SK-N-SH (cell line): ENCODE measurements at regions not wholly inside any gene's neighbourhood (a gene's known extent, or its start where the extent isn't known, plus 50 kb on each side); places are given as distances from the start of the nearest gene placed in this dataset.

Experiments
- CTCF ChIA-PET: fragments of 300-600, 350-600 bp; formaldehyde crosslinking; extraction: SDS; loops from one replicate; lab custom pipeline; 2021; lab: Yijun Ruan, JAX
- POLR2A ChIA-PET: fragments of 350-600 bp; sonication (Branson Sonifier 250); formaldehyde crosslinking; extraction: SDS; loops from one replicate; lab custom pipeline; 2020; ENCODE audit warnings: antibody characterized with exemption, inconsistent platforms; lab: Yijun Ruan, JAX
- DNase-seq: peaks from one replicate; pipeline ENCODE4 v3.0.0; 2012
- H2AFZ ChIP-seq: fragments of 200-600 bp; sonication (generic); 2 replicates; pipeline ENCODE4 v1.8.1; 2016; ENCODE audit warnings: antibody characterized with exemption, mild to moderate bottlenecking, low read depth
- H3F3A ChIP-seq: fragments of 200-600 bp; sonication (generic); replicated peaks from 2 replicates; pipeline ENCODE3; 2016; ENCODE audit warnings: antibody characterized with exemption, mild to moderate bottlenecking; ENCODE audit not compliant: insufficient read depth
- H3K27ac ChIP-seq, 2 experiments: fragments of 200-500 bp in 1 of 2; fragments of 200-600 bp in 1 of 2; sonication (Bioruptor generic) in 1 of 2; sonication (generic), shearing (Covaris generic) in 1 of 2; 2 replicates each; pipeline versions ENCODE4 v1.5.1 to v1.6.1; 2014 to 2016; ENCODE audit warnings: low read depth in 2 of 2, inconsistent platforms in 1 of 2, low read length in 1 of 2, mild to moderate bottlenecking in 1 of 2, mixed read lengths in 1 of 2
- H3K27me3 ChIP-seq: fragments of 200-600 bp; sonication (generic), shearing (Covaris generic); 2 replicates; pipeline ENCODE4 v1.6.1; 2016; ENCODE audit warnings: mixed run types; ENCODE audit not compliant: insufficient read depth
- H3K36me3 ChIP-seq, 2 experiments: fragments of 200-500 bp in 1 of 2; fragments of 200-600 bp in 1 of 2; sonication (Bioruptor generic) in 1 of 2; sonication (generic) in 1 of 2; replicated peaks in 1 of 2; 2 replicates each; pipeline versions ENCODE3 to v1.5.1; 2014 to 2016; ENCODE audit warnings: low read length in 1 of 2, mild to moderate bottlenecking in 1 of 2; ENCODE audit not compliant: insufficient read depth in 2 of 2, control insufficient read depth in 1 of 2
- H3K4me1 ChIP-seq, 2 experiments: fragments of 200-500 bp in 1 of 2; fragments of 200-600 bp in 1 of 2; sonication (Bioruptor generic) in 1 of 2; sonication (generic), shearing (Covaris generic) in 1 of 2; 2 replicates each; pipeline versions ENCODE4 v1.5.1 to v1.6.1; 2014 to 2016; ENCODE audit warnings: low read depth in 1 of 2, low read length in 1 of 2, mixed run types in 1 of 2; ENCODE audit not compliant: insufficient read depth in 2 of 2, control insufficient read depth in 1 of 2
- H3K4me2 ChIP-seq: fragments of 200-600 bp; sonication (generic), shearing (Covaris generic); 2 replicates; pipeline ENCODE4 v1.6.1; 2017; ENCODE audit warnings: mixed run types
- H3K4me3 ChIP-seq, 2 experiments: fragments of 200-500 bp in 1 of 2; fragments of 200-600 bp in 1 of 2; sonication (Bioruptor generic) in 1 of 2; sonication (generic), shearing (Covaris generic) in 1 of 2; 2 replicates each; pipeline versions ENCODE4 v1.5.1 to v1.8.1; 2014 to 2016; ENCODE audit warnings: low read depth in 2 of 2, inconsistent platforms in 1 of 2, low read length in 1 of 2, mild to moderate bottlenecking in 1 of 2, mixed read lengths in 1 of 2, moderate library complexity in 1 of 2
- H3K79me2 ChIP-seq: fragments of 200-600 bp; sonication (generic); 2 replicates; pipeline ENCODE4 v1.8.1; 2017; ENCODE audit warnings: mild to moderate bottlenecking; ENCODE audit not compliant: insufficient read depth
- H3K9ac ChIP-seq: fragments of 200-600 bp; sonication (generic); 2 replicates; pipeline ENCODE4 v1.6.1; 2017; ENCODE audit warnings: mixed run types
- H3K9me2 ChIP-seq: fragments of 200-600 bp; sonication (generic); 2 replicates; pipeline ENCODE4 v1.6.1; 2017; ENCODE audit warnings: mixed run types
- H3K9me3 ChIP-seq: fragments of 200-600 bp; sonication (generic); 2 replicates; pipeline ENCODE4 v1.6.1; 2017; ENCODE audit warnings: mixed run types, mild to moderate bottlenecking, moderate library complexity
- H4K20me1 ChIP-seq: fragments of 200-600 bp; sonication (generic); 2 replicates; pipeline ENCODE4 v1.6.1; 2017; ENCODE audit warnings: mild to moderate bottlenecking, mixed run types; ENCODE audit not compliant: insufficient read depth
- CTCF ChIP-seq: fragments of 200-600 bp; sonication (generic); IDR thresholded peaks from 2 replicates; pipeline ENCODE4 v1.6.1; 2017; ENCODE audit warnings: antibody characterized with exemption, mild to moderate bottlenecking, moderate library complexity
- ELF1 ChIP-seq: IDR thresholded peaks from 2 replicates; pipeline ENCODE4 v1.4.0; 2012
- EP300 ChIP-seq, 2 experiments: IDR thresholded peaks; 2 replicates each; pipeline versions ENCODE4 v1.4.0 to v1.6.1; 2012; ENCODE audit warnings: borderline replicate concordance in 1 of 2, low read depth in 1 of 2, low read length in 1 of 2
- FOSL2 ChIP-seq: IDR thresholded peaks from 2 replicates; pipeline ENCODE4 v1.4.0; 2012; ENCODE audit warnings: low read depth, mild to moderate bottlenecking, moderate library complexity, borderline replicate concordance
- GABPA ChIP-seq: IDR thresholded peaks from 2 replicates; pipeline ENCODE4 v1.4.0; 2012; ENCODE audit warnings: low read depth, mild to moderate bottlenecking
- IRF3 ChIP-seq: fragments of 150-350 bp; IDR thresholded peaks from 2 replicates; pipeline ENCODE4 v1.6.1; 2016; ENCODE audit warnings: mild to moderate bottlenecking, low read depth, low read length
- JUND ChIP-seq: IDR thresholded peaks from 2 replicates; pipeline ENCODE4 v1.4.0; 2012
- NRF1 ChIP-seq: IDR thresholded peaks from 2 replicates; pipeline ENCODE4 v1.6.1; 2012; ENCODE audit warnings: low read depth, mild to moderate bottlenecking, low read length
- PBX3 ChIP-seq: IDR thresholded peaks from 2 replicates; pipeline ENCODE4; 2012
- POLR2AphosphoS5 ChIP-seq: IDR thresholded peaks from 2 replicates; pipeline ENCODE4 v1.6.1; 2012; ENCODE audit warnings: low read depth, low read length
- RCOR1 ChIP-seq: fragments of 150-350 bp; IDR thresholded peaks from 2 replicates; pipeline ENCODE4 v1.6.1; 2017; ENCODE audit warnings: antibody characterized with exemption, low read length
- REST ChIP-seq: IDR thresholded peaks from 2 replicates; pipeline ENCODE4 v1.6.1; 2012; ENCODE audit warnings: mild to moderate bottlenecking, low read depth, low read length, moderate library complexity
- RXRA ChIP-seq: IDR thresholded peaks from 2 replicates; pipeline ENCODE4 v1.4.0; 2012; ENCODE audit warnings: low read depth, mild to moderate bottlenecking, borderline replicate concordance
- SIN3A ChIP-seq: IDR thresholded peaks from 2 replicates; pipeline ENCODE4 v1.6.1; 2012; ENCODE audit warnings: low read depth, mild to moderate bottlenecking, low read length, moderate library complexity, borderline replicate concordance
- TCF12 ChIP-seq: IDR thresholded peaks from 2 replicates; pipeline ENCODE4 v1.4.0; 2012
- USF1 ChIP-seq: IDR thresholded peaks from 2 replicates; pipeline ENCODE4 v1.4.0; 2012; ENCODE audit warnings: low read depth, borderline replicate concordance
- YY1 ChIP-seq: IDR thresholded peaks from 2 replicates; pipeline ENCODE4 v1.4.0; 2012; ENCODE audit warnings: low read depth, mild to moderate bottlenecking
- ZBTB33 ChIP-seq: IDR thresholded peaks from 2 replicates; pipeline ENCODE4 v1.4.0; 2012; ENCODE audit warnings: low read depth, borderline replicate concordance
- WGBS: methylation state at CpG from one replicate; pipeline ENCODE4 v1.1.6; 2017; ENCODE audit warnings: low lambda C conversion rate; 5-methylcytosine and 5-hydroxymethylcytosine counted together

GRCh38 chr6:88476388-88476787 is 310.2 kb upstream of the CNR1 start:
- TF ChIP-seq GABPA (no peak), YY1 (no peak), ELF1 (no peak), POLR2AphosphoS5 (no peak), RXRA (no peak), ZBTB33 (no peak), JUND (no peak), FOSL2 (no peak), RCOR1 (no peak)
- DNase-seq: no peak
- Histone ChIP-seq H3K9me2 (no peaks in the 10 kb centered on the region), H2AFZ (no peak overlapping the region), H3K36me3 (no peaks in the 10 kb centered on the region), H3K9ac (no peak overlapping the region), H3K4me2 (no peak overlapping the region), H3K27ac (no peak overlapping the region), H3K79me2 (no peaks in the 10 kb centered on the region), H3K4me1 (no peaks in the 10 kb centered on the region), H3K9me3 (no peaks in the 10 kb centered on the region), H4K20me1 (no peaks in the 10 kb centered on the region), H3K4me3 (no peak overlapping the region), H3K27me3 (no peaks in the 10 kb centered on the region), H3F3A (no peaks in the 10 kb centered on the region)
- CTCF ChIA-PET: interaction anchor here (1.4 to 1.5 kb wide), 2 partner anchors 14 to 16 kb away, joined by 4 to 6 read pairs; no protein-coding TSS in a partner anchor
- POLR2A ChIA-PET: no interaction called here
- 29% methylated on average over 2 of the region's 2 CpGs for WGBS

- no peak for DNase-seq
- no peaks in the 10 kb centered on the region for H3K4me1 ChIP-seq
- H3K4me3 ChIP-seq: no peak overlapping the region
- H3F3A ChIP-seq: no peaks in the 10 kb centered on the region
- ChIA-PET POLR2A (no interaction called here), CTCF (no interaction called here)
- no peak overlapping the region for H2AFZ ChIP-seq
- H3K9ac ChIP-seq: no peak overlapping the region
- no peaks in the 10 kb centered on the region for H3K79me2 ChIP-seq
- H3K4me2 ChIP-seq: no peak overlapping the region
- no peak overlapping the region for H3K27ac ChIP-seq
- no peaks in the 10 kb centered on the region for H3K9me3 ChIP-seq
- no peaks in the 10 kb centered on the region for H3K9me2 ChIP-seq
- H4K20me1 ChIP-seq: no peaks in the 10 kb centered on the region
- H3K36me3 ChIP-seq: no peaks in the 10 kb centered on the region
- H3K27me3 ChIP-seq: no peaks in the 10 kb centered on the region
- TF ChIP-seq TCF12: no peak
- no peak for TF ChIP-seq SIN3A
- TF ChIP-seq GABPA: no peak
- no peak for TF ChIP-seq REST
- TF ChIP-seq CTCF: no peak
- TF ChIP-seq IRF3: no peak
- TF ChIP-seq PBX3: no peak
- no peak for TF ChIP-seq NRF1
- no peak for TF ChIP-seq FOSL2
- no peak for TF ChIP-seq POLR2AphosphoS5
- no peak for TF ChIP-seq USF1
- no peak for TF ChIP-seq JUND
- no peak for TF ChIP-seq EP300 (IDR thresholded peaks at IDR 0.05; ENCODE audit: borderline replicate concordance in 1 of 2, low read depth in 1 of 2, low read length in 1 of 2)
These were observed 308.6 kb upstream of the CNR1 start for GRCh38 chr6:88474720-88475119.
